Amniotic epithelial cell (primary cell): ENCODE measurements at regions not wholly inside any gene's neighbourhood (a gene's known extent, or its start where the extent isn't known, plus 50 kb on each side); places are given as distances from the start of the nearest gene placed in this dataset.

Source experiments
- DNase-seq: peaks from one replicate; pipeline ENCODE4 v3.0.0-alpha.2; 2010; ENCODE audit warnings: low read depth

DNA sequence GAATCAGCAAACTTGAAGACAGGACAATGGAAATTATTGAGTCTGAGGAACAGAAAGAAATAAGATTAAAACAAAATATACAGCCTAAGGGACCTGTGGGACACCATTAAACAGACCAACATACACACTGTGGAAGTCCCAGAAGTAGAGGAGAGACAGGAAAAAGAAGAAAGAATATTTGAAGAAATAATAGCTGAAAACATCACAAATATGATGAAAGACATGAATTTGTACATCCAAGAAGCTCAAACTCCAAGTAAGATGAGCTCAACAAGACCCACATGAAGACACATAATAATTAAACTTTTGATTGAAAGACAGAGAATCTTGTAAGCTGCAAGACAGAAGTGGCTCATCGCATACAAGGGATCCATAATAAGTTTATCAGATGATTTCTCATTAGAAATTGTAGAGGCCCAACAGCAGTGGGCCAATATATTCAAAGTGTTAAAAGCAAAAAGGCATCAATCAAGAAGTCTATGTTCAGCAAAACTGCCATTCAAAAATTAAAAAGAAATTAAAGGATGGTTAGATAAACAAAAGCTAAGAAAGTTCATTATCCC lies 311.3 kb upstream of the ADGRL2 start:
- no peak for DNase-seq

DNA sequence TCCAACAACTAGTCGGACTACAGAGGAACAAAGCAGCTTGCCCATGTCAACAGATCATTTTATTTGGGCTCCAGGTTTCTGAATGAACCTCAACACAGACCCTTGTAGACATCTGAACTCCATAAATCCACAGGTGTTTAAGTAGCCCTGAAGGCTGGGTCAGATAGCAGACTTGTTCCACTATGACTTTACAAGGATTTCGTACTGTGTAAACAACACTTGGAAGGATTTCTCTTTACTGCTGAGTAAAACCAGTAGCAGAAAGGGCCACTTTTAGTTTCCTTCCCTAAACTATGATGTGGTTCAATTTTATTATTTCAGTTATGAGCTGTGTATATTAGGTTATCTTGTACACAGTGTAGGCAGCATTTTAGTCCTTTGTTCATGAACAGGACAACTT lies 316.4 kb upstream of the ADGRL2 start:
- DNase-seq = no peak

DNA sequence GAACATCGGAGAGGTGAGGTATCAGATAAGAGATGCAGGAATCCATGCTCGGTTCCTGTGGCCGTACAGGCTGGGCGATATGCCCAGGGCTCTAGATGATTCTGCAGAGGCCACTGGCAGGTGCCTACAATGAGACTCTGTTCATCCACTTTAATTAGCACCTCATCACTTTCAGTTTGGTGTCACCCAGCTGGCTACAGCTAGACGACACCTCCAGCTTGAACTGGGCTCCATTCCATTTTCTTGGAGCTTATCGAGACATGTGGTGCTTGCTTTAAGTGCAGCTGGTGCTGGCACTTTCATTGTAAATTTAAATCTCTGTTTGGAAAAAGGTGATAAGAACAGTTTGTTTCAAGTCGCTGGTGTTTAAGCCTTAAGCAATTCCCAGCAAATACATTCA lies 322.5 kb upstream of the ADGRL2 start:
- no peak for DNase-seq

GRCh38 chr1:81477710-81478109 lies 323.0 kb upstream of the ADGRL2 start:
- peak; percentile 8 for DNase-seq

DNA sequence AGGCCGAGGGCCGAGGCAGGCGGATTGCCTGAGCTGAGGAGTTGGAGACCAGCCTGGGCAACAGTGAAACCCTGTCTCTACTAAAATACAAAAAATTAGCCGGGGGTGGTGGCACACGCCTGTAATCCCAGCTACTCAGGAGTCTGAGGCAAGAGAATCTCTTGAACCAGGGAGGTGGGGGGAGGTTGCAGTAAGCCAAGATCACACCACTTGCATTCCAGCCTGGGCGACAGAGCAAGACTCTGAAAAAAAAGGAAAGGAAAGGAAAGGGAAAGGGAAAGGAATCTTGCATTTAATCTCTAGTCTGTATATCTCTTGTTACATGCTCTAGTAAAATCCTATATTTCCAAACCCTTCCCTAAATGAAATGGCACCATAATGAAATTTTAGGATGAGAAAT lies 328.3 kb upstream of the ADGRL2 start:
- no peak for DNase-seq

DNA sequence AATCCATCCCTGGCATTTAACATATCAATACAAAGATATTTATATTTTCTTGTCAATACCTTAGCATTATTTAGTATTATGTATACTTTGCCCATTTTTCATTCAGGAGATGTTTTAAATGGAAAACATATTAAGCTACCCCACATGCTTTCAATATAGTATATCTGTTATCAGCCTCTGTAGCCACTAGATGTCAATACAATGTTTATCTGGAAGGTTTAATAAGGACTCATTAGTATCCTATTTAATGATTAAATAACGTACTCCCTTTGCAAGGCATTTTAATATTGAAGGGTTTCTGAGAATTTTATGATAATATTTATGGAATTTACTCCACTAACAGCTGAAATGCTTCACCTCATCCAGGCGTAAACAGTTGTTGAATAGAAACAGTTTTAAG lies 329.5 kb upstream of the ADGRL2 start:
- DNase-seq = no peak

GRCh38 chr1:81470275-81470674 lies 330.5 kb upstream of the ADGRL2 start:
- no peak for DNase-seq

DNA sequence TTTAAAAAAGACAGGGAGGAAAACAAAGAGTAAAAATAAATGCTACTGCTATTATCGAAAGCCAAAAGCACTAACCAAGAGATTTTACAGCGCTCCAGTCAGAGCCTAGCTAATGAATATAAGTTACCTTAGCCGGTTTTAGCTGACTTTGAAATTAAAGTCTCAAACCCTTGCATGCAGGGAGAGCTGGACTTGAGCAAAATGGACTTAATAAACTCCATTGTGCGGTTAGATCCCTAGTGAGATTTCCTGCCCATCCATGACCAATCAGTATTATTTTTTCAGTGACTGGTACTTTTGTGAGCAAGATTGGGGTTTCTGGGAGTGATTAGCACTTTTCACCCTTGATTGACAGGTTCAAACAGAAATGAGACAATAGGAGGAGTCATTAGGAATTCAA lies 333.4 kb upstream of the ADGRL2 start:
- no peak for DNase-seq

GRCh38 chr1:81466961-81467360 lies 333.8 kb upstream of the ADGRL2 start:
- DNase-seq = no peak

GRCh38 chr1:81463936-81464837 lies 336.5 kb upstream of the ADGRL2 start:
- no peak for DNase-seq

DNA sequence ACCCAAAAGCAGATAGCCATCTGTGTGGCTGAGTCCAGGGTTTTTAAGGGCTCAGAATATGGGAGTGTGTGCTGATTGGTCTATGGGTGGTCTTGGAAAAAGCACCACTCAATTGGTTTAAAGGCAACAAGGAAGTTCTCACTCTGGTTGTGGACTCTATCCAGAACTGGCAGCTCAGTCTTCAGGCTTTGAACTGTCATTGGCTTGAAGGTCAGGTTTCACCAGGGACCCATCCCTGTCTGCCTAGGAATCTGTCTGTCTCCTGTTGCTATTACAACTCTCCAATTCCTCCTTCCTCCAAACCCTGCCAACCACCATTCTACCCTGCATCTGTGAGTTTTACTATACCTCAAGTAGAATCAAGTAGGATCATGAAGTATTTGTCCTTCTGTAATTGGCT lies 341.7 kb upstream of the ADGRL2 start:
- DNase-seq = no peak

- no peak for DNase-seq
Measured at GRCh38 chr1:81458186-81458585, 342.5 kb upstream of the ADGRL2 start.

- no peak for DNase-seq
Measured at GRCh38 chr1:81455481-81455880, 345.3 kb upstream of the ADGRL2 start.

DNA sequence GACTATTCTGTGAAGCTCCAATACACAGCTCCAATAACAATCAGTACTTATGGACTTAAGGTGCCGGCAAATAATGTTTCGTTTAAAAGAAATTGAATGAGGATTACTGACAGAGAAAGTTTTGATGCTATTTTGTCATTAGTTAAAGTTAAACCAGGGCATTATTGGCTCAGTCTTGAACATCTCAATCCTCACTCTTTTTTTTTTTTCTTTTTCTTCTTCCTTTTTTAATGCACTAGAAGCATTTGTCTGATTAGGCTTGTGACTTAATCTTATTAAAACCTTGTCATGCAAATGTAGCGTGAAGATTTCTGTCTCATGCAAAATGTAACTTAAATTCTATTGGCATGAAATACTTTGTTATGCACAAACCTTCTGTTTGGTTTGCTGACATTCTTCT lies 346.8 kb upstream of the ADGRL2 start:
- no peak for DNase-seq

- no peak for DNase-seq
Measured at GRCh38 chr1:81453367-81453703, 347.4 kb upstream of the ADGRL2 start.

GRCh38 chr1:81452693-81453366 lies 347.9 kb upstream of the ADGRL2 start:
- peak; percentile 1 for DNase-seq

DNA sequence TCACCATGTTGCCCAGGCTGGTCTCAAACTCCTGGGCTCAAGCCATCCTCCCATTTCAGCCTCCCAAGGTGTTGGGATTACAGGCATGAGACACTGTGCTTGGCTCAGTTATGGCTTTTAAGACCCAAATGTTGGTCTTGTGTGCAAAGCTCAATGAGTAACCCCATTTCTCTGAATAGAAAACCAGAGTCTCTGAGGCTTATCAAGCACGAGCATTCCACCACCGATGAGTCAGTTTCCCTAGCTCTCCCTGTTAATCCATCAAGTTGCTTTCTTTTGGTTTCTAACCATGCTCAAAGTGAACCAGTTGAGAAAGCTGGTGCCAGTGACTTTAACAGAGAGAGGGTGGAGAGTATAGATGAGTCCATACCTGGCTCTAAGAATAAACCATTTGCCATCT lies 350.9 kb upstream of the ADGRL2 start:
- peak; percentile 60 for DNase-seq

GRCh38 chr1:81446000-81446669 lies 354.6 kb upstream of the ADGRL2 start:
- DNase-seq = no peak

DNA sequence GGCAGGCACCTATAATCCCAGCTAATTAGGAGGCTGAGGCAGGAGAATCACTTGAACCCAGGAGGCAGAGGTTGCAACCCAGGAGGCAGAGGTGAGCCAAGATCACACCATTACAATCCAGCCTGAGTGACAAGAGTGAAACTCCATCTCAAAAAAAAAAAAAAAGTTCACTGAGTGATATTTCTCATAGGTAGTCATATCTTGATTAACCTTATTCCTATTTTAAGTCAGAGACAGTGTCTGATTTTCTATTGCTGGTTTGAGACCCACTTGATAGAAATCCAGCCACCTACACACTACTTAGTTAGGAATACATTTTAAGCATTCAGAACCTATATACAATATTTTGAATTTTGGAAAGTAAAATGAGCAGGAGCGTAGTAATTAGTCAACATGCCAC lies 357.4 kb upstream of the ADGRL2 start:
- no peak for DNase-seq

DNA sequence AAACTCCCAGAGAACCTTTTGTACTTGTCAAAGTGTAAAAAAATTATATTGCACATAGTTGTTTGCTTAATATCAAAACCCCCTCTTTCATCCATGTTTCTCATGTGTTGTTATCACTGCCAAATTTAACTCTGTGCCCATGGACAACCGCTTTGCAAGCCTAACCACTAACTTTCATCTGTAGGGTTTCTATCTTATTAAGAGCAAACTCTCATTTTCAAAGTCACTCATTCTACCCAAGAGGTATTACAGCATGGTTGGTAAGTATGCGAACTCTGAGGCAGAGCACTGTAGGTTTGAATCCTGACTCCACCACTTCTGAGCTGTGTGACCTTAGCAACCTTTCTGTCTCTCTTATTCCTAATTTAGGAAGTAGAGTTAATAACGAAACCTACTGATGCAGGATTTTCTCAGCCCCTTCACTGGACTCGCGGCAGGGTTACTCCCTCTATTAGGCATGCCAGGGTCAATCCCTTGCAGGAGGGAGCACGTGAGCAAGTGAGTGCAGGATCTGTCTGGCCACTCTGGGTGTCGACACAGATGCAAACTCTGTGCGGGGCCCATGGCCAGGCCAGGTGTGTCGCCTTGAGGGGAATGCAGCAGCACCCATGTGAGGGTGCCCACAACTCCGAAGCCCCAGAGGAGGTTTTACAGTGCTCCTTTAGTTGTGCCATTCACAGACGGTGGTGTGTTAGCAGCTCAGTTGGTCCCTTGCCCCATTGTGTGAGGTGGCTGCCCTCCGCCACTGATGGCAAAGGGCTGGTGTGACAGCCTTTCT lies 361.5 kb upstream of the ADGRL2 start:
- no peak for DNase-seq

GRCh38 chr1:81437649-81438048 lies 363.1 kb upstream of the ADGRL2 start:
- no peak for DNase-seq

- DNase-seq = no peak
Measured at GRCh38 chr1:81437213-81437612, 363.5 kb upstream of the ADGRL2 start.
